ENCODE measurements at regions not wholly inside any gene's neighbourhood (a gene's known extent, or its start where the extent isn't known, plus 50 kb on each side); places are given as distances from the start of the nearest gene placed in this dataset.

DNA sequence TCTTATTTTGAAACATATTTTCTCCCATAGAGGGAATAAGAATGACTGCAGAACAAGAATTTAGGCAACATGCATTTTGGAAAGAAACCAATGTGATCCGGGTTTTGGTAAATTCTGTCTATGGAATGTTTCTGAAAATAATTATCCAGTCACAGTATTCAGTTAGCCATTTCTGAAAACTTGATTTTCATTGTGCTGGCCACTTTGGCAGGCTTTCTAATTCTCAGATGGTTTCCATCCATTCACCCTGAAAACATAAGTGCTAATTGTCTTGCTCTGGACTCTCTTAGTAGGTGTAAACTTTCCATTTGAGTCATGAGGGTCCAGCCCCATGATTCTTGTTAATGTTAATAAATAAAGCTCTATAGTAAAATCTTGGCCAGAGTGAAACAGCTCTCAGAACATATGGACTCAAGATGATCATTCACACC lies 176.5 kb downstream of the RBM43 start:
- no peak for DNase-seq (ENCODE audit: low read depth in 3 of 3)

DNA sequence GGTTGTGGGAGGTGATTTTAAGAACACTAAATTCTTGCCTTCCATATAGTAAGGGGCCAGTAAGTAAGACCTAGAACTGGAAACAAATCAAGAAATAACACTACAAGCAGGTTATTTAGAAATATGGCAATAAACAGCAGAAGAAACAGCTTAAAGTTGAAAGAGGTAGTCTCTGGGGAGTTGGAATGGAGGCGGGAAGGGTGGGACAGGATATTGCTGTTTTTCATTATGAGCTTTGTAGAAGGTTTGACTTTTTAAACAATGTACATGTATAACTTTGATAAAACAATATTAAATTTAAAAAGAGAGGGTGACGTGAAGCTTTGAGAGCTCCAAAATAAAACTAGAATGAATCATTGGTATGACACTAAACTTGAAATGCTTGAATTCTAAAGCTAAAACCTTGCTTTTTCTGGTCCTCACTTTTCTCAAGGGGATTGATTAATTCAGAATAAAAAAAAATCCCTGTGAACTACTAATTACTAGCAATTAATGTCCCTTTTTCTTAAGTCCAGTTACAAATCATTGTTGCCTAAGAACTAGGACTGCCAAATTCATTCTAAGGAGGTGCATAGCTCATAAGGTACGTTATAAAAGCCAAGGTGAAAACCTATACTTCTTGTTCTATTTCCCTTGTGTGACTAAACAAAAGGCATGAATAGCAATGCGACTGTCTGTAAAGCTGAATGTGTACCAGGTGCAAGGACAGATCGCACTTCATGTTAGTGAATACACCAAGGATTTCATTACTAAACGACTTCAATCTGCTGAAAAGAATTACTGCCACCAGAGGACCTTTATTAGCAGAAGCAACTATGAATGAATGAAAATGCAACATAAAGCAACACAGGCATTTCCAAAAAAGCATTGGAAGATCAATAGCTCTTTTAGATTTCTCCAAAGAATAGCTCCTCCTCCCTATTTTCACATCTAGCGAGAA lies 177.5 kb downstream of the RBM43 start:
- DNase-seq (ENCODE audit: low read depth in 3 of 3), result no peak

DNA sequence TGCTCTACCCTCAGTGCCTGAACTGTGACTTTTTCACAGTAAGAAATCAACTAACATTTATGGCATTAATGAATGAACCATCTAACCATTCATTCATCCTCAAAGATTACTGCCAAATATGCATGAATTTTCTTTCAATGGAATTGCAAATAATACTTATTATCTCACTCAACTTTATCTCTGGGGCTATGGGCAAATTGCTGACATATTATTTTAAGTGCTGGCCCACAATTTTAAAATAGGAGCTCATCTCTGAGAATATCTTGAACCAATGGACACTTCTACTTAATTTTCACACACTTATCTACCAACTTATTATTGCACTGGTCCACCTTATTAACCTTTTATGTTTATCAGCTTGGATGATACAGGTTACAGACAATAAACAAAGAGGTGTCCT lies 182.8 kb downstream of the RBM43 start:
- DNase-seq (ENCODE audit: low read depth in 3 of 3), result no peak

DNA sequence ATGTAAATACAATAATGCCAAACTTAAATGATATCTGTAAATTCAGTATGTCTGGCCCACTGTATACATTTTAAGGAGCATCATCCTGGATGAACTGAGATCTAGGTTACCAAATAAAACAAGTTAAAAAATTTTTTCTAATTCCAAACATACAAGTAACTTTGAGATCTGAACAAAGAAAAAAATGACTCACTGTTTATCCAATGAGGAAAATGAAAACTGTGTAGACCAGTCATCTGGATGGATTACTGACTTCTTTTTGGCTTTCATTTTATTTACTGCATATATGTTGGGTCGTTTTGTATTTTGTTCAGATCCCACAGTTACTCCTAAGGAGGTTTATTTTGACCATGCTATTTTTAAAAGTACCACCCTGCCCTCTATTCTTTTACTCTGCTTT lies 189.8 kb downstream of the RBM43 start:
- no peak for DNase-seq (ENCODE audit: low read depth in 3 of 3)

DNA sequence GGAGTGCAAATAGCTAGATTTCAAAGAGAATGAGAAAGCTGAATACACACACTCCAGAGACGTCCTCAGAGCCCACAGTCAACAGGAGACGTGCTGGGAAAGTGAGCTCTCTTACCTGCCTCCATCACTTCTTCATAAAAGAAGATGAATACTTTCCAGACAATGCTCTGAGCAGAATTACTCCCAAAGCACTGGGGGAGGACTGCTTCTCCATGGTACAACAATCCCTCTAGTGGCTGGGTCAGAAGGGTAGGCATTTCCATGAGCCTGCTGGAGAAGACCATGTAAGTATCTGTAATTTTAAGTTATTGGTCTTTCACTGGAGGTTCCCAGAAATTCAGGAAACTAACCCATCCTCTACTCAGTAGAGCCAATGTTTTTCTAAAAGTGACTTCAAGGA lies 190.3 kb downstream of the RBM43 start:
- no peak for DNase-seq (ENCODE audit: low read depth in 3 of 3)

DNA sequence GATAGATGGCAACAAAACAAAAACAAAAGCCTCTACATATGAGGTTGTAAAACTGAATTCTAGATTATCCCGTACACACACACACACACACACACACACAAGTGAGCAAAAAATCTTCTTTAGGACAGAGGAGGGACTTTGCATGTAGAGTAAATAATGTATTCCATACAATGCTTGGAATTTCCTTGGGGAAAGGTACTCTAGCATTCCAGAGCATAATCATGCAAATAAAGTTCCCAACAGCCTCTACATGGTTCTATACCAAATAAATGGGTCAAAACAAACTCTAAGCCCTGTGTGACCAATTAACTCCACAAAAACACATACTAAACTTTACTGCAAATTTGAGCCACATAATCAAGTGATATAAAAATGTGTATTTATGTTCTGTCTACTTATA lies 191.4 kb downstream of the RBM43 start:
- no peak for DNase-seq (ENCODE audit: low read depth in 3 of 3)

DNA sequence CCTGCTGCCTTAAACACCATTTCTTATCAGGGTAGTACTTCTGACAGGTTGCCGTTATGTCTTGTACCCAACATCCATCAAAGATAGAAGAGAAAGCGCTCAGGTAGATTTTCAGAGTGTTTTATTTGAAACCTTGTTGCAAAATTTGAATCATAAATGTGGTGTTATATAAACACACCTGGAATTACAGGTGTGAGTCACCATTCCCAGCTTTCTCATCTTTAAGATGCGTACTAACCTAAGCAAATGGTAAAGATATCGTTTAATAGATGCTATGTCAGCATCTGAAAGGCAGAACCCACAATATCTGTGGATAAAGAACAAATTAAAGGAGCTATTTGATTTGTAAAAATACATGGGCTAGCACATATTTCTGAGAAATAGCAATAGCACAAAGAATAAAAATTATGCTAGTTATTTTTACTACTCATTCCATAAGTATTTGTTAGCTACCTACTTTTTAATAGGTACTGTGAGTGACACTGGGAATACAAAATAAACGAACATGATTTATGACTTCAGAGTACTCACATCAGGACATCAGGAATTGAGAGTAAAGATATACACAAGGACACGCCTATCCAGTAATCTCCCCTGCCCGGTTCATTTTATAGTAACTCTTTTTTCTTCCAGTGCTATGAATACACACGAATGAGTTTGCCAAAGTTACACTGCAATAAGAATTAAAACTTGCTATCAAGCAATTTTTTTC lies 193.8 kb downstream of the RBM43 start:
- no peak for DNase-seq (ENCODE audit: low read depth in 3 of 3)

DNA sequence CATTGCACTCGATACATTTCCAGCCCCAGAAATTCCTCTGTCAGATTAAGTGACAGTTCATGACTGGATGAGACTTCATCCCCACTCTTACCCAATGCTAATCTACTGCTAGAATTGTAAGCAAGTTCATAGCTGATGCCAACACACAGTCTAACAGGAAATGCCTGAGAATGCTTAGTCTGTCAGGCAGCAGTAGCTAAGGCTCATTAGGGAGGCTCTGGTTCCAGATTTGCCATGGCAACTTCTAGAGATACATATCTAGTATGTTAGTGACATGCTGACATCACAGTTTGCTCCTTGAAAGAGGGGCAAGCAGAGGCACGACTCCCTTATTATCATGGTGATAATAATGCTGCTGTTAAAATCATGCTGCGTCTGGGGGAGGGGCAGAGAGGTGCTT lies 198.4 kb downstream of the RBM43 start:
- DNase-seq (ENCODE audit: low read depth in 3 of 3), result no peak

DNA sequence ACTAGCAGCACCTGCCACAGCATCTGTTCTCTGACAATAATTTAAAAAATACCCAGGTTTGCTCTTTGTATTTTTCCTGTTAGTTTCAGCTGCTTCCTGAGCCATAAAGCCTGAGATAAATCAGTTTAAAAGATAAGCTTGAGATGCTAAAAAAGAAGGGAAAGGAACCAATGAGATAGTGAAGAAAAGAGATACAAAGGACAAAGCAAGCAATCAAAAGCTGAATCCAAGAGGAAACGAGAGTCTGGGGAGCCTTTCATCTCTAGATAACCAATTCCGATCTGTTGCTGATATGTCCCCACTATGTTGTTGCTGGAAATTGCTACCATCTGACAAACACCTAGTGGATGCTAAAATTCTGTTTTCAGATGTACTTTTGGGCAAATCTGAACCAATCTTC lies 201.4 kb downstream of the RBM43 start:
- DNase-seq (ENCODE audit: low read depth in 3 of 3), result no peak

DNA sequence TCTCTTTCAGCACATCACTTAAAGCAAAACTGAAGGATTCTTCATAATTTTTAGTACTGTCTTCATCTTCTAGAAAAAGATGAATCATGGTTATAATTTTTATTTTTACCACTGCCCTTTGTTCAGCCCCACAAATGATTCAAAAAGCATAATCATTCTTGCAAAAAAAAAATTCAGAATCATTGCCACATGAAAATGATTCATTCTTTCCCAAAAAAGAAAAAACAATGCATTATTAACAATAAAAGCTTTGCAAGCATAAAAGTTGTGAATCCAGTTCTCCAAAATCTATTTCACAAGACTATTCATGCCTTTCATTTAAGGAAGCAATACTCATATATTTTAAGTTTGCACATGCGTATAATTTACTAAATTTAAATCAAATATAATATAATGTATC lies 204.8 kb downstream of the RBM43 start:
- no peak for DNase-seq (ENCODE audit: low read depth in 3 of 3)

DNA sequence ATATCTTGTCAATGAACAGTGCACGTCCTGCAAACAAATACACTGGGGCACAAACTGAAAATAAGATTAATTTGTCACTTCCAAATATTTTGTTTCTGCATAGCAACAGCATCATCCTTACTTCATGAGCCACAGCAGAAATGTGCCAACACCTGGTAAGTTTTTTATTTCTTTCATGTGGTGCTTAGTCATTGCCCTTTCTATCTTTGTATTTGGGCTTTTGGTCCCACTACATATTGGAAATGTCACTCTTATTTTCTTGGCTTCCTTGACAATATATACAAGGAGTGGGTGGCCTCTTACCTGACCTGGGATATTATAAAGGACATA lies 208.0 kb downstream of the RBM43 start:
- DNase-seq (ENCODE audit: low read depth in 3 of 3), result no peak

DNA sequence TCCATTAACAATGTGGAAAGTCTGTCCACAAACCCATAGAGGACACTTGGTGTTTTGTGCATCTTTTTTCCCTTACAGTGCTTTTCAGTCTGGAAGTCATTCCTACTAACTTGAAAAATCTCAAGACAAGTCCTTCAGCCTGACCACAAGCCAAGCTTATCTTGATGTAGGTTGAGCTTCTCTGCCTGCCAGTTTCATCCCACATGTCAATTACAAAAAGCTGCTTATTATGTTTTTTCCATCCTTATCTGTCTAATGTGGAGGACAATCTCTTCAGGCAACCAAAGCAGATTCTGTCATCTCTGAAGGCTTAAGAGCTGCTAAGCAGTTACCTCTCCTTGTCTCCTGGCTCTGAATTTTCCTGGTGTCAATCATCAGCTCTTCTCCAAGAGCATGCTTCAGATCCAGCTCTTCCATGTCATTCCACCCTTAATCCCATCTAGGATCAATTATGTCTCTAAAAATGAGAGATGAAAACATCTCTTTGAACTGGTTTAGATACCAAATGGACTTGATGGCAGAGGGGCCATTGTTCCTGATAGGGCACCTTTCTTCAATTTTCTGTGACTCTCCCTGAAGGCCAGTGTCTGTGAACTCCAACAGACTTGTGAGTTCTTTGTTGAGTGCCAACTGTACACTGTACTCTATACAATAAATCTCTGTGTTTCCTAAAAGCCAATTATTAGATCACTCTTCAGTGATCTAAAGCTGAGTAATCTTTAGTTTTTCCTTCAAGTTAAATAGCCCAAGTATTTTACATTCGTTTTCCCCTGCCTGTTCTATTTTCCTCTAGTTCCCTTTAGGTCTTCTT lies 208.6 kb downstream of the RBM43 start:
- no peak for DNase-seq (ENCODE audit: low read depth in 3 of 3)

DNA sequence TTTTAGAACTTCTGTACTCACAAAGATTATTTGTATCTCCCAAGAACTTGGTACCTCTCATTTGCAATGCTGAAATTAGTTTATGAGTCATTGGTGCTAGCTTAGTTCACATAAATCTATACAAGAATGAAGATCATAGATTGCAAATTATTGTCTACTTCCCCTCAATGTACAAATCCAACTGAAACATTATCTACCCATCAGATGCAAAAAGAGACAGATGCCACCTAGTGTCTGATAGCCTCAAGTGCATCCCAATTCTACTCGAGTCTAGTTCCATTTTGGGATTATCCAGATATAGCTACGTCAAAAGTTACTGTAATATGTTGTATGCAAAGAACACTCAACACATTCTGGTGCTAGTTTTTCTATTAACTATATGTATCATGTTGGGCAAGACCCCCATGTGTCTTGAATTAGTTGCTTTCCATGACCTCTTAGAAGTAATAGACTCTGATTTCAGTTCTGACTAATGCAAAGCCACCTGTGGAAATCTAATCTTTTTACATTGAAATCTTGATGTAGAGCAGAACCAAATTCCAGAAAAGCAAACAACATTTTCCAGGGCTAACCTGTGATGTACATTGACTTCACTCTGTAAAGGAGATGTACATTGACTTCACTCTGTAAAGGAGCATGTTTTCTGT lies 210.0 kb downstream of the RBM43 start:
- DNase-seq (ENCODE audit: low read depth in 3 of 3), result peak in 1 of 3 donors; percentile 4

DNA sequence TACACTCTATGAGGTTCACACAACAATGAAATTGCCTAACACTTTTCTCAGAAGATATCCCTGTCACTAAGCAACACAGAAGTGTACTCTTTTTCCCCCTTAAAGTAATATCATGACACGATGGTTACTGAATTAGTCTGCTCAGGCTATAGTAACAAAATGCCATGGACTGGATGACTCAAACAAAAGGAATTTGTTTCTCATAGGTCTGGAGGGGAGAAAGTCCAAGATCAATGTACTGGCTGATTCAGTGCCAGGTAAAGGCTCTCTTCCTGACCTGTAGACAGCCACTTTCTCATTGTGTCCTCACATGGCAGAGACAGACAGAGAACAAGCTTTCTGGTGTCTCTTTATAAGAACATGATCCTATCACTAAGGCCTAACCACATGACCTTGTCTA lies 211.9 kb downstream of the RBM43 start:
- no peak for DNase-seq (ENCODE audit: low read depth in 3 of 3)

DNA sequence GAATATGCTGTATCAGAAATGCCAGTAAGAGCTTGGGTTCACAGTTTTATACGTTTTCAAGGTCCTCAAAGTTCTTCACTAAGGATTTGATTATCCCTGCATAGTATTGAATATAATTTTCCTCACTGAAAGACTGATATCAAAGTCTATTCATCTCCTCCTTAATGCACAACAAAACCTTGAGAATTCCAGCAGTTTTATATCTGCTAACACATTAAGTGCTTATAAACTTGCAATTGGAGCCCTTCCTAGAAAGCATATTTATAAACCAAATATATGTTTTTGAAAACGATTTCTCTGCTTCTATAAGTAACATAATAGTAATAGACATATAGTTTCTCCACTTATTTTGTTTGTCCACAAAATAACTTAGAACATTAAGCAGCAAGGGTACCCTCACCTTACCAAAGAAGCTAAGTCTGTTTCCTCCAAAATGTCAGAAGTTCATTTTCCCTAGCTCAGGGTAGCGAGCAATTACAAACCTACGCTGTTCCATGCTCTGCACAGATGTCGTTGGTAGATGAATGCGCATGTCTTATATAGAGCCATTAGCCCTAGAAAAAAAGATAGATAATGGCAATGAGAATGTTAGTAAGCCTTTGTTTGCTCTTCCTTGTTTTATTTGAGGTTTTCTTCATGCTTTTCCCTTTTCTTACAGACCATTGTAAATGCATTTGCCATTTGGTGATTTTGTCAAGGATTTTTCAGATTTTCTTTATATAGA lies 213.2 kb downstream of the RBM43 start:
- no peak for DNase-seq (ENCODE audit: low read depth in 3 of 3)

DNA sequence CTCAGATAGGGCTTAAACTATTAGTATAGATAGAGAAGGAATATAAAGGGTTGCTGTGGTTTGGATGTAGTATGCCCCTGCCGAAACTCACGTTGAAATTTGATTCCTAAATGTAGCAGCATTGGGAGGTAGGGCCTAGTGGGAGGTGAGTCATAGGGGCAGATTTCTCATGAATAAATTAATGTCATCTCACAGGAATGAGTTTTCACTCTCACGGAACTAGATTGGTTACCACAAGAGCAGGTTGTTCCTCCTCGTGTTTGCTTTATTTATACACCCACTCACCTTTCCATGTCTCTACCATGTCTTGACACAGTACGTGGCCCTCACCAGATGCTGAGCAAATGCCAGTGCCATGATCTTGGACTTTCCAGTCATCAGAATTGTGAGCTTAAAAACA lies 218.2 kb downstream of the RBM43 start:
- no peak for DNase-seq (ENCODE audit: low read depth in 3 of 3)

DNA sequence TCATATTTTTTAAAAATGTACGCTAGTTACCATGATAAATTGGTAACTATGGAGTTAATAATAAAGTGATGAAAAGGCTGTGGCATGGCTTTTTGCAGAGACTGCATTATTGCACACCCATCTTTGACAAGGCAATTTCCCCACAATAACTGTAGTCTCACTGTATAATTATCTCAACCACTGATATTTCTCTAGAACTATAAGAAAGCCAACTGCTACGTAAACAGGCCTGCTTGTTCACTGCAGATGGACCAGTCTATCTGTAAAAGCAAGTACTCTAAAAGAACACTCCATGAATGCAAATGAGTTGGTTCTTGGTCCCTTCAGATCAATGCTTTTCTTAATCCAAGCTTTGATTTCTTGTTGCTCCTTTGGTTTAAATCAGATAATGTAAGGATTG lies 218.7 kb downstream of the RBM43 start:
- DNase-seq (ENCODE audit: low read depth in 3 of 3), result no peak

DNA sequence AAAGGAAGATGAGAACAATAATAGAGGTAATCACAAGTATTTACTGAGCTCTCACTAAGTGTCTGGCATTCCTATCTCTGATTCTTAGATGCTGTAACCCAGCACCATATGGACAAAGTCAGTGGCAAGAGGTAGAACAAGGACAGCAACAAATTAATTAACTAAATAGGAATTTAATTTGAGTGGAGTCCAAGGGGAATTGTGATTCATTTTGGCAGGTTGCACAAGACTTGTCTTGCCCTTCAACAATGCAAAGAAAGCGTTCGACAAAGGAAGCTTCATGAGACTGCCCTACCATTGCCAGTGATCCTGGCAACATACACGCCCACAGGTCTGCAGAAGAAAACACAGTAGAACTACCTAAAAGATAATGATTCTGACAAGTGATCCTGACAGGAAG lies 221.6 kb downstream of the RBM43 start:
- no peak for DNase-seq (ENCODE audit: low read depth in 3 of 3)

DNA sequence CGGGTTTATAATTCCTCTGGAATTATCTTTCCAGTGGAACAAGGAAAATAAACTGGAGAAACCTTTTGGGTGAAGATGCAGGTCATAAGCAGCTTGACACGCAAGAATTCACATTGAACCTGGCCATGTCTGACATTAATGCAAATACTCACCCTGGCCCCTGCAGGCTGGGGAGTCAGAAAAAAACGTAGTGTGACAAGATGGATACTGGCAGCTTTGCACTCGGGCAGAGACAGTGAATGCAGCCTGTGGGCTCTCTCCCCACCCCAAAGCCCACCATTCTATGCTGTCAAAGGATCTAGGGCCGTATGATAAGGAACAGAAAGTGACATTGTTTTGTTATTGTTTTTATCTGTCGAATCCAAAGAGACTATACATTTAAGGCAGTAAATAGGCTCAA lies 223.1 kb downstream of the RBM43 start:
- no peak for DNase-seq (ENCODE audit: low read depth in 3 of 3)

DNA sequence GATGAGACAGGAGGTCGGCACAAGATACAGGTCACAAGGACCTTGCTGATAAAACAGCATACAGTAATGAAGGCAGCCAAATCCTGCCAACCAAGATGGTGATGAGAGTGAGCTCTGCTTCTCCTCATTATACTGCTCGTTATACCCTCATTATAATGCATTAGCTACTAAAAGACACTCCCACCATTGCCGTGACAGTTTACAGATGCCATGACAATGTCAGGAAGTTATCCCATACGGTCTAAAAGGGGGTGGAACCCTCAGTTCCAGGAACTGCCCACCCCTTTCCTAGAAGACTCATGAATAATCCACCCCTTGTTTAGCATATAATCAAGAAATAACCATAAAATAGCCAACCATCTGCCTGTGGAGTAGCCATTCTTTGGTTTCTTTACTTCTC lies 224.2 kb downstream of the RBM43 start:
- no peak for DNase-seq (ENCODE audit: low read depth in 3 of 3)
